ENCODE measurements at regions not wholly inside any gene's neighbourhood (a gene's known extent, or its start where the extent isn't known, plus 50 kb on each side); places are given as distances from the start of the nearest gene placed in this dataset.

- Mint-ChIP-seq H3K36me3 (ENCODE audit: low read depth, unreplicated experiment) (no peaks in the 10 kb centered on the region), H3K27ac (ENCODE audit: unreplicated experiment) (no peak overlapping the region), H3K27me3 (ENCODE audit: low read depth, unreplicated experiment) (peaks cover 3% of the 10 kb centered on the region), H3K9me3 (ENCODE audit: unreplicated experiment) (no peaks in the 10 kb centered on the region), H3K4me1 (ENCODE audit: low read depth, unreplicated experiment) (peaks cover 5% of the 10 kb centered on the region), H3K4me3 (ENCODE audit: unreplicated experiment) (no peak overlapping the region)
- Histone ChIP-seq H2AFZ (ENCODE audit: low read depth, low read length) (no peak overlapping the region), H3K4me2 (ENCODE audit: low read length) (no peak overlapping the region), H3K4me1 (ENCODE audit: insufficient read depth, low read length) (no peaks in the 10 kb centered on the region), H3K27me3 (ENCODE audit: insufficient read depth, low read length) (no peaks in the 10 kb centered on the region), H3K27ac (ENCODE audit: low read depth, low read length) (no peak overlapping the region), H4K20me1 (ENCODE audit: insufficient read depth, low read length) (no peaks in the 10 kb centered on the region), H3K36me3 (ENCODE audit: insufficient read depth, low read length) (no peaks in the 10 kb centered on the region), H3K9ac (ENCODE audit: low read length) (no peak overlapping the region), H3K9me3 (ENCODE audit: insufficient read depth, low read depth, low read length) (no peaks in the 10 kb centered on the region), H3K4me3 (ENCODE audit: insufficient read depth, low read depth, low read length) (no peak overlapping the region), H3K79me2 (ENCODE audit: insufficient read depth, low read length) (no peaks in the 10 kb centered on the region)
- TF ChIP-seq EZH2 (IDR thresholded peaks at IDR 0.05; ENCODE audit: insufficient read depth, low read length): no peak
- TF ChIP-seq CTCF (IDR thresholded peaks at IDR 0.05; ENCODE audit: insufficient read depth, low read depth, low read length): no peak
- no peak for FAIRE-seq
- no peak for DNase-seq (ENCODE audit: low read depth)
Observed at GRCh38 chr9:7328453-7328852, 471.1 kb downstream of the DMAC1 start.

- no peaks in the 10 kb centered on the region for H3K9me3 Mint-ChIP-seq (ENCODE audit: unreplicated experiment)
Observed at GRCh38 chr9:7325995-7326394, 473.6 kb downstream of the DMAC1 start.

More at GRCh38 chr9:7325995-7326394, 473.6 kb downstream of the DMAC1 start:
- Histone ChIP-seq H2AFZ (ENCODE audit: low read depth, low read length) (no peak overlapping the region), H3K9me3 (ENCODE audit: insufficient read depth, low read depth, low read length) (no peaks in the 10 kb centered on the region), H3K4me2 (ENCODE audit: low read length) (no peak overlapping the region), H3K4me1 (ENCODE audit: insufficient read depth, low read length) (no peaks in the 10 kb centered on the region), H3K36me3 (ENCODE audit: insufficient read depth, low read length) (no peaks in the 10 kb centered on the region), H3K9ac (ENCODE audit: low read length) (no peak overlapping the region), H4K20me1 (ENCODE audit: insufficient read depth, low read length) (no peaks in the 10 kb centered on the region), H3K79me2 (ENCODE audit: insufficient read depth, low read length) (no peaks in the 10 kb centered on the region), H3K27ac (ENCODE audit: low read depth, low read length) (no peak overlapping the region), H3K4me3 (ENCODE audit: insufficient read depth, low read depth, low read length) (no peak overlapping the region), H3K27me3 (ENCODE audit: insufficient read depth, low read length) (no peaks in the 10 kb centered on the region)
- H3K27ac Mint-ChIP-seq (ENCODE audit: unreplicated experiment): no peak overlapping the region
- TF ChIP-seq EZH2 (IDR thresholded peaks at IDR 0.05; ENCODE audit: insufficient read depth, low read length) (no peak), CTCF (IDR thresholded peaks at IDR 0.05; ENCODE audit: insufficient read depth, low read depth, low read length) (no peak)
- peaks cover 12% of the 10 kb centered on the region for H3K4me1 Mint-ChIP-seq (ENCODE audit: low read depth, unreplicated experiment)
- H3K4me3 Mint-ChIP-seq (ENCODE audit: unreplicated experiment): no peak overlapping the region
- FAIRE-seq (no peak), DNase-seq (ENCODE audit: low read depth) (no peak)
- no peaks in the 10 kb centered on the region for H3K36me3 Mint-ChIP-seq (ENCODE audit: low read depth, unreplicated experiment)
- peaks cover 2% of the 10 kb centered on the region for H3K27me3 Mint-ChIP-seq (ENCODE audit: low read depth, unreplicated experiment)

Measured in astrocyte (in vitro differentiated cells and primary cell).